ENCODE measurements at regions not wholly inside any gene's neighbourhood (a gene's known extent, or its start where the extent isn't known, plus 50 kb on each side); places are given as distances from the start of the nearest gene placed in this dataset.

GRCh38 chr17:70323269-70323668 lies 153.9 kb downstream of the KCNJ2 start:
- no peak for TF ChIP-seq CTCF (IDR thresholded peaks at IDR 0.05)
- no peak for TF ChIP-seq POLR2AphosphoS5 (IDR thresholded peaks at IDR 0.05)
